ENCODE measurements at regions not wholly inside any gene's neighbourhood (a gene's known extent, or its start where the extent isn't known, plus 50 kb on each side); places are given as distances from the start of the nearest gene placed in this dataset.

DNA sequence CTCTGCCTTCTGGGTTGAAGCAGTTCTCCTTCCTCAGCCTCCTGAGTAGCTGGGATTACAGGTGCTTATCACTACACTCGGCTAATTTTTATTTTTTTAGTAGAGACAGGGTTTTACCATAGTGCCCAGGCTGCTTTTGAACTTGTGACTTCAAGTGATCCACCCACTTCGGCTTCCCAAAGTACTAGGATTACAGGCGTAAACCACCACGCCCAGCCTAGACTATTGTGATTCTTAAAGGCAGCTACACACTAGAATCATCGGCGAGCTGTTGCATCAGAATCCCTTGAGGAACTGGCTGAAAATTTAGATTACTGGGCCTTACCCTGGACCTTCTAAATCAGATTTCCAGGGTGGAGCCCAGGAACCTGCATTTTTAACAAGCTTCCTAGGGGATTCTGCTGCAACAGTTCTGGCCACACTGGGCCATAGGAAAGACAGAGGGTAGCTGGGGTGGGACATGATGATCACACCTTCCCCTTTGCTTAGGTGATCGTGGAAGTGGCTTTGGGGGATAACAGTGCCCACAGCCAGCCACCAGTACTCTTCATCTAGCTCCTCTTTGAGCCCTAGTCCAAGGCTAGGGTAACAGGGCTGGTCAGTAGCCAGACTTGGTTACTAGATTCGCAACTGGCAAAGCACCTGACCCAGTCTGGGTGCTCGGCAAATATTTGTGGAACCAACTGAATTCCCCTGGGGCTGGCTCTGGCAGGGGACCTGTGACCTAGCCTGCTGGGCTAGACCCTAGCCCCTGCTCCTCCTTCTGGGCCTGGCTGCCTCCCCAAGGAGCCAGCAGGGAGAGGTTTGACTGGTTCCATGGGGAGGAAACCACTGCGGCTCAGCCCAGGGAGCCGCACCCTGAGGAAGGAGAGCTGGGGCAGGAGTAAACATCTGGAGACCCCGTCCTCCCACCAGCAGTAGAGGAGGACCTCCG is 67.1 kb upstream of the DUSP5 start:
- TF ChIP-seq NRF1 (IDR thresholded peaks at IDR 0.05; ENCODE audit: low read depth, low read length) (no peak), RFX5 (IDR thresholded peaks at IDR 0.05; ENCODE audit: low read length) (no peak), TAF1 (IDR thresholded peaks at IDR 0.05; ENCODE audit: borderline replicate concordance, low read depth, low read length) (no peak), EP300 (IDR thresholded peaks at IDR 0.05; ENCODE audit: borderline replicate concordance in 1 of 2, low read depth in 1 of 2, low read length in 1 of 2) (no peak), RXRA (IDR thresholded peaks at IDR 0.05; ENCODE audit: borderline replicate concordance, low read depth) (no peak), MEF2A (IDR thresholded peaks at IDR 0.05; ENCODE audit: borderline replicate concordance, low read depth) (no peak), GABPA (IDR thresholded peaks at IDR 0.05; ENCODE audit: low read depth) (no peak), RCOR1 (IDR thresholded peaks at IDR 0.05; ENCODE audit: low read length) (no peak), SMC3 (IDR thresholded peaks at IDR 0.05; ENCODE audit: low read depth, low read length) (no peak), POLR2AphosphoS5 (IDR thresholded peaks at IDR 0.05; ENCODE audit: low read depth, low read length) (no peak), RAD21 (IDR thresholded peaks at IDR 0.05; ENCODE audit: low read length) (no peak)
- TF ChIP-seq, protein P1, sequence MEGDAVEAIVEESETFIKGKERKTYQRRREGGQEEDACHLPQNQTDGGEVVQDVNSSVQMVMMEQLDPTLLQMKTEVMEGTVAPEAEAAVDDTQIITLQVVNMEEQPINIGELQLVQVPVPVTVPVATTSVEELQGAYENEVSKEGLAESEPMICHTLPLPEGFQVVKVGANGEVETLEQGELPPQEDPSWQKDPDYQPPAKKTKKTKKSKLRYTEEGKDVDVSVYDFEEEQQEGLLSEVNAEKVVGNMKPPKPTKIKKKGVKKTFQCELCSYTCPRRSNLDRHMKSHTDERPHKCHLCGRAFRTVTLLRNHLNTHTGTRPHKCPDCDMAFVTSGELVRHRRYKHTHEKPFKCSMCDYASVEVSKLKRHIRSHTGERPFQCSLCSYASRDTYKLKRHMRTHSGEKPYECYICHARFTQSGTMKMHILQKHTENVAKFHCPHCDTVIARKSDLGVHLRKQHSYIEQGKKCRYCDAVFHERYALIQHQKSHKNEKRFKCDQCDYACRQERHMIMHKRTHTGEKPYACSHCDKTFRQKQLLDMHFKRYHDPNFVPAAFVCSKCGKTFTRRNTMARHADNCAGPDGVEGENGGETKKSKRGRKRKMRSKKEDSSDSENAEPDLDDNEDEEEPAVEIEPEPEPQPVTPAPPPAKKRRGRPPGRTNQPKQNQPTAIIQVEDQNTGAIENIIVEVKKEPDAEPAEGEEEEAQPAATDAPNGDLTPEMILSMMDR (IDR thresholded peaks at IDR 0.05) = no peak
- TF ChIP-seq, protein P2, sequence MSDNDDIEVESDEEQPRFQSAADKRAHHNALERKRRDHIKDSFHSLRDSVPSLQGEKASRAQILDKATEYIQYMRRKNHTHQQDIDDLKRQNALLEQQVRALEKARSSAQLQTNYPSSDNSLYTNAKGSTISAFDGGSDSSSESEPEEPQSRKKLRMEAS (IDR thresholded peaks at IDR 0.05; ENCODE audit: low read depth) = no peak
- TF ChIP-seq, protein P3, sequence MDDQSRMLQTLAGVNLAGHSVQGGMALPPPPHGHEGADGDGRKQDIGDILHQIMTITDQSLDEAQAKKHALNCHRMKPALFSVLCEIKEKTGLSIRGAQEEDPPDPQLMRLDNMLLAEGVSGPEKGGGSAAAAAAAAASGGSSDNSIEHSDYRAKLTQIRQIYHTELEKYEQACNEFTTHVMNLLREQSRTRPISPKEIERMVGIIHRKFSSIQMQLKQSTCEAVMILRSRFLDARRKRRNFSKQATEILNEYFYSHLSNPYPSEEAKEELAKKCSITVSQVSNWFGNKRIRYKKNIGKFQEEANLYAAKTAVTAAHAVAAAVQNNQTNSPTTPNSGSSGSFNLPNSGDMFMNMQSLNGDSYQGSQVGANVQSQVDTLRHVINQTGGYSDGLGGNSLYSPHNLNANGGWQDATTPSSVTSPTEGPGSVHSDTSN (IDR thresholded peaks at IDR 0.05) = no peak
